ENCODE measurements at regions not wholly inside any gene's neighbourhood (a gene's known extent, or its start where the extent isn't known, plus 50 kb on each side); places are given as distances from the start of the nearest gene placed in this dataset.
"Not testable (repeated sequence)": the region's sequence is repeated elsewhere in the genome, so short reads cannot be mapped to it uniquely, and the experiment has no call there.

DNA sequence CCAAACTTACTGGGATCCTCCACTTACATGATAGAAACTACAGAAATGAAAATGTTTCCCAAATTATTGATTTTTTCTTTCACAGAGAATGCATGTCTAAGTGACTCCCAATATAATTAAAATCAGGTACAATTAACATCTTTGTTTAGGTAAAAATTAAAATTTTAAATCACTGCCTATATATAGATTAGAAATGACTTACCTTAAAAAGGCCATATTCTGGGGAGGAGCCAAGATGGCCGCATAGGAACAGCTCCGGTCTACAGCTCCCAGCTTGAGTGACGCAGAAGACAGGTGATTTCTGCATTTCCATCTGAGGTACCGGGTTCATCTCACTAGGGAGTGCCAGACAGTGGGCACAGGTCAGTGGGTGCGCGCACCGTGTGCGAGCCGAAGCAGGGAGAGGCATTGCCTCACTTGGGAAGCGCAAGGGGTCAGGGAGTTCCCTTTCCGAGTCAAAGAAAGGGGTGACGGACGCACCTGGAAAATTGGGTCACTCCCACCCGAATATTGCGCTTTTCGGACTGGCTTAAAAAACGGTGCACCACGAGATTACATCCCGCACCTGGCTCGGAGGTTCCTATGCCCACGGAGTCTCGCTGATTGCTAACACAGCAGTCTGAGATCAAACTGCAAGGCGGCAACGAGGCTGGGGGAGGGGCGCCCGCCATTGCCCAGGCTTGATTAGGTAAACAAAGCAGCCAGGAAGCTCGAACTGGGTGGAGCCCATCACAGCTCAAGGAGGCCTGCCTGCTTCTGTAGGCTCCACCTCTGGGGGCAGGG lies 757.9 kb downstream of the C4orf33 start:
- H3K4me1 Mint-ChIP-seq (ENCODE audit: low read depth); H3K9me3 Mint-ChIP-seq; H3K36me3 Mint-ChIP-seq (ENCODE audit: low read depth); H3K27ac Mint-ChIP-seq; H3K4me3 Mint-ChIP-seq; H3K27me3 Mint-ChIP-seq (ENCODE audit: insufficient read depth); intact Hi-C loops (cut with micrococcal nuclease); DNase-seq (ENCODE audit: low spot score): not testable (repeated sequence)

DNA sequence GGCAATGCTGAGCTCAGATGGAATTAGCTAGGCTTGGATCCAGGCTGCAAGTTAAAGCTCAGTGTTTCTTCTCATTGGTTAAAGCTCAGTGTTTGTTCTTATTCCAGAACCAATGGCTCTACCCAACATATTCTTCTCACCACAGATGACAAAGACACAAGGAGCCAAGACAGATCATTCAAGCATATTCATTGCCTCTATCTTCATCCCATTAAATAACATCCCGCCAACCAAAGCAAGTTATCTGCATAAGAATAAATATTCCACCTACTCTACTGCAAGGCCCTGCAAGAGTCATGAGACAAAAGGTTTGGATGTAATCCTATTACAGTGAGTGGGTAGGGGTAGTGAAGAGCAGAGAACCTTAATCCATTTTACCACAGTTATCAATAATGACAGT lies 766.5 kb downstream of the C4orf33 start:
- Mint-ChIP-seq H3K4me1 (ENCODE audit: low read depth) (no peaks in the 10 kb centered on the region), H3K27me3 (ENCODE audit: insufficient read depth) (no peaks in the 10 kb centered on the region), H3K9me3 (no peaks in the 10 kb centered on the region), H3K36me3 (ENCODE audit: low read depth) (no peaks in the 10 kb centered on the region), H3K27ac (no peak overlapping the region), H3K4me3 (no peak overlapping the region)
- no peak for DNase-seq (ENCODE audit: low spot score)
- intact Hi-C loops (cut with micrococcal nuclease): no loop called here

DNA sequence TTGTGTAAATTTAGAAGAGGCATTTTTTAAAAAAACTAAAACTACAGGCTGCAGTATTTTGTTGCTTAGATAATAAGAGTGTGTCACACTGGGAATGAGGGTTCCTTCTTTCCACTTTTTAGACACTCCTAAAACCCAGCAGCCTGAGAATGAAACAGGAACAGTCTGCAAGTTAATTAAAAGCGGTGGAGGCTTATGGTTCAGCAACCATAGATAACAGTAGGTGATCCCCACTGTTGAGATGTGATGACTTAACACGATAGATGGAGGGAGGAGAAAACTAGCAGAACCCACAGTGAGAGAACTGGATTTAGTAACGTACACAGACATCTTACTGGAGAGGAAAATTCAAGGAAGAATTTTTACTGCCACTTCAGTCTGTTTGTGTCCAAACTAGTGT lies 767.3 kb downstream of the C4orf33 start:
- Mint-ChIP-seq H3K27ac (no peak overlapping the region), H3K36me3 (ENCODE audit: low read depth) (no peaks in the 10 kb centered on the region), H3K4me3 (no peak overlapping the region), H3K27me3 (ENCODE audit: insufficient read depth) (no peaks in the 10 kb centered on the region), H3K4me1 (ENCODE audit: low read depth) (no peaks in the 10 kb centered on the region), H3K9me3 (no peaks in the 10 kb centered on the region)
- no peak for DNase-seq (ENCODE audit: low spot score)
- intact Hi-C loops (cut with micrococcal nuclease): no loop called here

DNA sequence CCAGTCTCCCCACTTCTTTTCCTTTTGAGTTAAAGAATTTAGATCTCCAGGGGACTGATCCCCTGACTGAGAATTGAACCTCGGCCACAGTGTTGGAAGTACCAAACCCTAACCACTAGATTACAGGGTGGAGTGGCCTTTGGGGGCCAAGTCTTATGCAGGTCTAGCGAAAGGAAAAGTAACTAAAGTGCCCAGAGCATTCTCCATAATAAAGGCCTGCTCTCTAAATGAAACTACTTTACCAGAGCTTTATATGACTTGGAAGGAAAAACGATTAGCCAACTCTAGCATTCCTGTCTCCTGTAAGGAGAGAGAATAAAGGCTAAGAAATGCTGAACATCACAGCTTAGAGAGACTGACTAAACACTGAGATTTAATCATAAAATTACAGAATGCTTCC lies 788.0 kb downstream of the C4orf33 start:
- no peak for DNase-seq (ENCODE audit: low spot score)
- H3K9me3 Mint-ChIP-seq: no peaks in the 10 kb centered on the region
- H3K36me3 Mint-ChIP-seq (ENCODE audit: low read depth): no peaks in the 10 kb centered on the region
- H3K27me3 Mint-ChIP-seq (ENCODE audit: insufficient read depth): no peaks in the 10 kb centered on the region
- intact Hi-C loops (cut with micrococcal nuclease): no loop called here
- no peak overlapping the region for H3K4me3 Mint-ChIP-seq
- H3K4me1 Mint-ChIP-seq (ENCODE audit: low read depth): no peaks in the 10 kb centered on the region
- no peak overlapping the region for H3K27ac Mint-ChIP-seq

DNA sequence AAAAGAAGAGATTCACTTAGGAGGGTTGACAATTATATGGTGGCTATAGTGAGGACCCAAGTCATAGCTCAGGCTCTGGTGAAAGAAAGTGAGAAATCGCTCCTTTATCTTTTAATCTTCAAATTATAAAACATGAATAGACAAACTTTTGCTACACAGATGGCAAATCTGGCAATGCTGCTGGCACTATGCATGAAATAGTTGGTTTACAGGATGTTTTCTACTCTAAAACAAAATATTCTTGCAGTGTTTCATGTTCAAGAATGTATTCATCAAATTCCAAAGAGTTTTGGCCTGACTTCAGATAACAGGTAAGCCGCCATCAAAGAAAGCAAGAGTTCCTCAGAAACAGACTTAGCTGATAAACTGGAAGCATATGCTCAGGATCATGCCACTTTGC lies 801.2 kb downstream of the C4orf33 start:
- H3K27me3 Mint-ChIP-seq (ENCODE audit: insufficient read depth): no peaks in the 10 kb centered on the region
- DNase-seq (ENCODE audit: low spot score): no peak
- no peaks in the 10 kb centered on the region for H3K9me3 Mint-ChIP-seq
- intact Hi-C loops (cut with micrococcal nuclease): no loop called here
- no peaks in the 10 kb centered on the region for H3K4me1 Mint-ChIP-seq (ENCODE audit: low read depth)
- no peak overlapping the region for H3K27ac Mint-ChIP-seq
- H3K4me3 Mint-ChIP-seq: no peak overlapping the region
- no peaks in the 10 kb centered on the region for H3K36me3 Mint-ChIP-seq (ENCODE audit: low read depth)

DNA sequence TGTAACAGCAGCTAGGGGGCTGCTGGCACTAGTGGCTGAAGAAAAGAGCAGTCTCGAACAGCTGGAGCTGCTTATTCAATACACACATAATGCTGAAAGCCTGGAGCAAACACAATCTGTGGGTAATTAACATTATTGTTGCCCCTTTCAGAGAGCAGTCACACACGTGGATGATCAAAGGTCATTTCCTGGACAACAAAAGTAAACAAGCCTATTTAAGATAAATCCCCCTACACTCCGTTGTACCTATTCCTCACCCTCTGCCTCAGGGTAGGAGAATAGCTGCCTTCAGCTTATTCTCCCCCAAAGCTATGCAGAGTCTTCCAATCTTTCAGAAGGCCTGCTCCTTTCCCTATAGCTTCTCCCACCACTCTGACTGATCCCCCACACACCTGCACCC lies 803.9 kb downstream of the C4orf33 start:
- Mint-ChIP-seq H3K27me3 (ENCODE audit: insufficient read depth) (no peaks in the 10 kb centered on the region), H3K9me3 (no peaks in the 10 kb centered on the region), H3K4me1 (ENCODE audit: low read depth) (no peaks in the 10 kb centered on the region), H3K27ac (no peak overlapping the region), H3K36me3 (ENCODE audit: low read depth) (no peaks in the 10 kb centered on the region), H3K4me3 (no peak overlapping the region)
- intact Hi-C loops (cut with micrococcal nuclease): no loop called here
- no peak for DNase-seq (ENCODE audit: low spot score)

DNA sequence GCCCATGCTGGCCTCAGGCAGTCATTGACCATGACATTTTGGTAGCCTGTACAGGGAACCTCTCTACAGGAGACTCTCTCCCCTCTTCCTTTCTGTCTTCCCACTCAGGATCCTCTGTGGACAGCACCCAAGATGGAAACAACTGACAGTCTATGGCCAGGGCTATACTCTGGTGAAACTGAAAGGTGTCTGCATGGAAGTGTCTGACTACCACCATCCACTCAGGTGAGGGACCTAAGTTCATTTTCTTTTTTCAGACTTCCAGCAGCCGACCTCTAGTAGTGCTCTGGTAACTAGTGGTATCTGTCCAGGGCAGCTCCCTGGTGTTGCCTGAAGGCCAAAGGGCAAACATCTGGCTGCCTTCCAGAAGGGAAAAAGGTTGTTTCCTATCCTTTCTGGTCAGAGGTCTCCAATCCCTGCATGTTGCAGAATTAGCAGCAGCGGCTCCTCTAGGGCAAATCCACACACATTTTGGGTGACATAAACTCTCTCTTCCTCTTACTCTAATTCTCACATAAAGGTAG lies 804.5 kb downstream of the C4orf33 start:
- intact Hi-C loops (cut with micrococcal nuclease): no loop called here
- DNase-seq (ENCODE audit: low spot score): no peak
- Mint-ChIP-seq H3K27me3 (ENCODE audit: insufficient read depth) (no peaks in the 10 kb centered on the region), H3K9me3 (no peaks in the 10 kb centered on the region), H3K4me1 (ENCODE audit: low read depth) (no peaks in the 10 kb centered on the region), H3K4me3 (no peak overlapping the region), H3K27ac (no peak overlapping the region), H3K36me3 (ENCODE audit: low read depth) (no peaks in the 10 kb centered on the region)

DNA sequence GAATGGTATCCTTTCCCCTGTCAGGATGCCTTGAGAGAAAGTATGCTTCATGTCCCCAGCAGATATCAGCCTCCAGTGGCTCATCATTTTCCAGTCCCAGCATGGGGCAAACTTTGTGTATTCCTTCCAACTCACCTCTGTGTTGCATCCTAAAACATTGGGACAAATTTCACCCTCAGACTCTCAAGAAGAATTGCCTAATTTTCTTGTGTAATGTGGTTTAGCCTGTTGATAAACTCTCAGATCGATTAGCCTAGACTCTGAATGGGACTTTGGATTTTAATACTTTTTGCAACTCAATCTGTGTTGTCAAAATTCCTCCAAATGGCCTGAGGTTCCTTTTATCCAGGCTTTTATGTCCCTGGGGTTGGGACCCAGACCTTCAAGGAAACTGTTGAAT lies 805.3 kb downstream of the C4orf33 start:
- Mint-ChIP-seq H3K27ac (no peak overlapping the region), H3K36me3 (ENCODE audit: low read depth) (no peaks in the 10 kb centered on the region), H3K9me3 (no peaks in the 10 kb centered on the region), H3K4me1 (ENCODE audit: low read depth) (no peaks in the 10 kb centered on the region), H3K27me3 (ENCODE audit: insufficient read depth) (no peaks in the 10 kb centered on the region), H3K4me3 (no peak overlapping the region)
- no peak for DNase-seq (ENCODE audit: low spot score)
- intact Hi-C loops (cut with micrococcal nuclease): no loop called here

DNA sequence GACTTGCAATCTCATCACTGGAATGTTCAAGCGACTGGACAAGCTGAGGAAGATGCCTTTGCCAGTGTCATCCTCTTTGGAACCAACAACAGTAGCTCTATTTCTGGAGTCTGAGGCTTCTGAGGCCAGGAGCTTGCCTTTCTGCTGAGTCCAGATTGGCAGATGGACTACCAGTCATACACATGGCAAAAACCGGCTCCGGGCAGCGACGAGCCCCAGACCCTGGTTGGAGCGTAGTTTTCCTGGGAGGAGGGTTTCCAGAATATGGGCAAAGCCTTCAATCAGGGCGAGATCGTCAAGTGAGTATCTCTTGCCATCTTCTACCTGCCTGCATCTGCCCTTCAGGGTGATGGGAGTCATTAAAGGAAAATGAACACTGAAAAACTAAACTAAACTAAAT lies 807.9 kb downstream of the C4orf33 start:
- H3K4me3 Mint-ChIP-seq: no peak overlapping the region
- no peaks in the 10 kb centered on the region for H3K27me3 Mint-ChIP-seq (ENCODE audit: insufficient read depth)
- no peaks in the 10 kb centered on the region for H3K36me3 Mint-ChIP-seq (ENCODE audit: low read depth)
- no peaks in the 10 kb centered on the region for H3K9me3 Mint-ChIP-seq
- intact Hi-C loops (cut with micrococcal nuclease): no loop called here
- H3K4me1 Mint-ChIP-seq (ENCODE audit: low read depth): no peaks in the 10 kb centered on the region
- no peak for DNase-seq (ENCODE audit: low spot score)
- no peak overlapping the region for H3K27ac Mint-ChIP-seq

DNA sequence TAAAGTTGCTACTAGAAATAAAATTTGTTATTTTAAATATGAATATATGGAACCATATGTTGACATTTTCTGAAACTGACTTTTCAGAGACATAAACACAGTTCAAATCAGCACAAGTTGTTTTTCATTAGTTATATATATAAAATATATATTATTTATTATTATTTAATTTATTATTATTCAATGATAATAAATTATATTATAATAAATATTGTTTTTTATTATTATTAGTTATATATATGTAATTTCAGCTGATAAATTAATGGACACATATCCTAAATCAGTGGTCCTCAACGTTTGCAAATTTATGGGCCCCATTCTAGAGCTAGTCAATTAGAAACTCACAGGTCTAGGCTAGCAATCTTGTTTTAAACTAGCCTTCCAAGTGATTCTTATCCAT lies 809.3 kb downstream of the C4orf33 start:
- Mint-ChIP-seq H3K4me3 (no peak overlapping the region), H3K27me3 (ENCODE audit: insufficient read depth) (no peaks in the 10 kb centered on the region), H3K9me3 (no peaks in the 10 kb centered on the region), H3K27ac (no peak overlapping the region), H3K4me1 (ENCODE audit: low read depth) (no peaks in the 10 kb centered on the region), H3K36me3 (ENCODE audit: low read depth) (no peaks in the 10 kb centered on the region)
- DNase-seq (ENCODE audit: low spot score): no peak
- intact Hi-C loops (cut with micrococcal nuclease): no loop called here

DNA sequence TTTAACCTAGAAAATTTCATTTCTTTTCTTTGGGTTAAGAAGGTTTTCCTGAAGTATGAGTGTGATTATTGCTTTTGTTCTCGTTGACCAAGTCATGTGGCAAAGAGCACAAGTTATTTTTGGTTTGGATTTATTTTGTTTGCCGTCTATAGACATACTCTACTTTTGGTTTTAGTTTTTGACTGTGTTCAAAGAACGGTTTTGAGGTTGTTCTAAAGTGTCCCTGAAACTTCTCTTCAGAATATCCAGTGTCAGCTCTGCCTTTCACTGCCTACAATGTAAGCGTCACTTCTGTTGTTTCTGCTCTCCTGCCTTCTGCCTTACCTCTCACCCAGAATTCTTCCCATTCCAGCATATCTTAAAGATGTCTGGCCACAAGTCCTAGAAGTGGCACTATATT lies 812.2 kb downstream of the C4orf33 start:
- Mint-ChIP-seq H3K27ac (no peak overlapping the region), H3K4me1 (ENCODE audit: low read depth) (no peaks in the 10 kb centered on the region), H3K36me3 (ENCODE audit: low read depth) (no peaks in the 10 kb centered on the region), H3K9me3 (no peaks in the 10 kb centered on the region), H3K27me3 (ENCODE audit: insufficient read depth) (no peaks in the 10 kb centered on the region), H3K4me3 (no peak overlapping the region)
- intact Hi-C loops (cut with micrococcal nuclease): no loop called here
- DNase-seq (ENCODE audit: low spot score): no peak

DNA sequence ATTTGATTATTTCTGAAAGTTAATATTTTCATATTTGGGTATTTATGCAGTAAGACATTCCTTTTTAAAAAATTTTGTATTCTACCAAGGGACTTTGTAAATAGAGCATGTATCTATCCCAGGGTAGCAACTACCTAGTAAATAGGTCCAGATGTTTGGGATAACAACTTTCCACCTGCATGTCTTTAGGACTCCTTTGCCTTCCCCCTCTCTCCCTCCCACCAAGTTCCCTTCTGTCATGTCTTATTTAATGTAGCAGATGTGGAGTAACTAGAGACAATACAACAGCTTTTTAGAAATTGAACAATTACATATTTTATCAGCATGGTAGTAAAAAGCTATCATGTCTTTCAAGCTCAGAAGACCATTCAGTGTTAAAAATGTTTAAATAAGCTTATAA lies 821.0 kb downstream of the C4orf33 start:
- no peak for DNase-seq (ENCODE audit: low spot score)
- intact Hi-C loops (cut with micrococcal nuclease): no loop called here
- Mint-ChIP-seq H3K36me3 (ENCODE audit: low read depth) (no peaks in the 10 kb centered on the region), H3K4me1 (ENCODE audit: low read depth) (no peaks in the 10 kb centered on the region), H3K4me3 (no peak overlapping the region), H3K27me3 (ENCODE audit: insufficient read depth) (no peaks in the 10 kb centered on the region), H3K27ac (no peak overlapping the region), H3K9me3 (no peaks in the 10 kb centered on the region)

DNA sequence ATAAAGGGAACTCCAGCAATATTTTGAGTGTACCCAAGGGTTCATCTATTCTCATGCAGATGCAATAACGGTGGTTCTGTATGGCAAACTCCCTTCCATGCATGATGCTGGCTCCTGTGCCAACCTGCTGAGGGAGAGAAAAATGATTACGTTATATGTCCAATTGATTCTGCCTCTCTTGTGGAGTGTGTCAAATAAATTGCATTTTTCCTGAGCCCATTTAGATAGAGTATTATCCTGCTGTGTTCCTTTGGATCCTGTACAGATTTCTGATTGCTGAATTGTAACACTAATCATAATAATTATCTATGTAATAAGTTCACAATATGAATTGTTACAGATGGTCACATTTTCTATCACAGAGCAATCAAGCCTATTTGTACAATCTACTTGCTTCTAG lies 821.7 kb downstream of the C4orf33 start:
- Mint-ChIP-seq H3K4me1 (ENCODE audit: low read depth) (no peaks in the 10 kb centered on the region), H3K27me3 (ENCODE audit: insufficient read depth) (no peaks in the 10 kb centered on the region), H3K27ac (no peak overlapping the region), H3K9me3 (no peaks in the 10 kb centered on the region), H3K36me3 (ENCODE audit: low read depth) (no peaks in the 10 kb centered on the region), H3K4me3 (no peak overlapping the region)
- DNase-seq (ENCODE audit: low spot score): no peak
- intact Hi-C loops (cut with micrococcal nuclease): no loop called here

DNA sequence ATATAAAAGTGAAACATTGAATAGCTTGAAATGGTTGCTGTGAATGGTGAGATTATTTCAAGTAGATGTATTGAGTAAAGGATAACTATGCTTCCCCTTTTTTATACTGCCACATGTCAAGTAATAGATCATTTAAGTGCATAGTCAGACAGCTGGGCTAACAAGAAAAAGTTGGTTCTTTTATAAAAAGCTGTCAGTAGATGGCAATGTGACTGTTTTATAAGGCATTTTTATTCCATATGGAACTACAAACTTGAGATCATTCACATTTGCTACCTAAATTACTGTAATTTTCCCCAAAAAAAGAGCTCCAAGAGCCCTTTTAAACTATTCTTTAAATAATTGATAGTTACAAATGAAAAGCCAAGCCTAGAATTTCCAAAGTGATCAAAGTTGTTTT lies 831.0 kb downstream of the C4orf33 start:
- no peak overlapping the region for H3K27ac Mint-ChIP-seq
- DNase-seq (ENCODE audit: low spot score): no peak
- no peaks in the 10 kb centered on the region for H3K4me1 Mint-ChIP-seq (ENCODE audit: low read depth)
- H3K27me3 Mint-ChIP-seq (ENCODE audit: insufficient read depth): no peaks in the 10 kb centered on the region
- no peaks in the 10 kb centered on the region for H3K36me3 Mint-ChIP-seq (ENCODE audit: low read depth)
- no peak overlapping the region for H3K4me3 Mint-ChIP-seq
- intact Hi-C loops (cut with micrococcal nuclease): no loop called here
- no peaks in the 10 kb centered on the region for H3K9me3 Mint-ChIP-seq

Data from activated T-helper 1 cell treated with anti-CD3 and anti-CD28 coated beads, Interleukin-12 subunit alpha, Interleukin-12 subunit beta, Interleukin-2, Interleukin-4 antibody, amounts not matched to agents 30 ng/mL and 10 ng/mL and 1 ng/mL, durations not matched to agents 14 hours and 24 hours and 36 hours (primary cell).